HepG2 (cell line): ENCODE measurements at regions not wholly inside any gene's neighbourhood (a gene's known extent, or its start where the extent isn't known, plus 50 kb on each side); places are given as distances from the start of the nearest gene placed in this dataset.

Experiments
- BCL6 ChIP-seq: IDR thresholded peaks from 2 replicates; pipeline ENCODE4 v1.6.1; 2016; ENCODE audit warnings: missing genetic modification reagents, missing compliant biosample characterization
- CREB3 ChIP-seq: sonication (generic); formaldehyde crosslinking; IDR thresholded peaks from 2 replicates; pipeline ENCODE4 v1.5.0; 2020; ENCODE audit warnings: missing genetic modification reagents
- DNMT1 ChIP-seq: sonication (generic); formaldehyde crosslinking; IDR thresholded peaks from 2 replicates; pipeline ENCODE4 v1.5.1; 2020; ENCODE audit warnings: mild to moderate bottlenecking, missing genetic modification reagents
- EHMT2 ChIP-seq: fragments of 200-600 bp; sonication (generic); IDR thresholded peaks from 2 replicates; pipeline ENCODE4 v1.7.0; 2017; ENCODE audit warnings: antibody characterized with exemption, low read depth, low read length, borderline replicate concordance
- HDAC1 ChIP-seq: sonication (generic); formaldehyde crosslinking; IDR thresholded peaks from 2 replicates; pipeline ENCODE4 v1.5.1; 2020; ENCODE audit warnings: mild to moderate bottlenecking, missing genetic modification reagents
- HES4 ChIP-seq: sonication (generic); formaldehyde crosslinking; IDR thresholded peaks from 2 replicates; pipeline ENCODE4 v1.9.0; 2021; ENCODE audit warnings: mild to moderate bottlenecking, missing genetic modification reagents, borderline replicate concordance
- KIAA2018 ChIP-seq: sonication (generic); formaldehyde crosslinking; IDR thresholded peaks from 2 replicates; pipeline ENCODE4 v1.5.0; 2020; ENCODE audit warnings: mild to moderate bottlenecking, missing genetic modification reagents, borderline replicate concordance
- NFE2 ChIP-seq: sonication (generic); formaldehyde crosslinking; IDR thresholded peaks from 2 replicates; pipeline ENCODE4 v1.4.0; 2020; ENCODE audit warnings: missing genetic modification reagents
- TFAP4 ChIP-seq: sonication (generic); IDR thresholded peaks from 2 replicates; pipeline ENCODE4 v1.6.1; 2016; ENCODE audit warnings: low read depth, borderline replicate concordance
- ZBTB21 ChIP-seq: sonication (generic); formaldehyde crosslinking; IDR thresholded peaks from 2 replicates; pipeline ENCODE4 v1.4.0; 2020; ENCODE audit warnings: missing genetic modification reagents
- ZFP82 ChIP-seq: sonication (generic); formaldehyde crosslinking; IDR thresholded peaks from 2 replicates; pipeline ENCODE4 v1.5.1; 2020; ENCODE audit warnings: mild to moderate bottlenecking, missing genetic modification reagents, borderline replicate concordance
- ZMYM2 ChIP-seq: sonication (generic); formaldehyde crosslinking; IDR thresholded peaks from 2 replicates; pipeline ENCODE4 v1.8.0; 2022; ENCODE audit warnings: mild to moderate bottlenecking, missing genetic modification reagents
- ZNF18 ChIP-seq: sonication (generic); formaldehyde crosslinking; IDR thresholded peaks from 2 replicates; pipeline ENCODE4 v1.8.0; 2022; ENCODE audit warnings: mild to moderate bottlenecking, missing genetic modification reagents; ENCODE audit not compliant: insufficient replicate concordance
- ZNF513 ChIP-seq: sonication (generic); formaldehyde crosslinking; conservative IDR thresholded peaks from 2 replicates; pipeline ENCODE4 v1.5.0; 2020; ENCODE audit warnings: missing genetic modification reagents
- ZNF747 ChIP-seq: sonication (generic); formaldehyde crosslinking; IDR thresholded peaks from 2 replicates; pipeline ENCODE4 v1.8.1; 2023; ENCODE audit warnings: missing genetic modification reagents, mild to moderate bottlenecking, borderline replicate concordance
- ZSCAN12 ChIP-seq: sonication (generic); formaldehyde crosslinking; IDR thresholded peaks from 2 replicates; pipeline ENCODE4 v1.9.0; 2021; ENCODE audit warnings: mild to moderate bottlenecking, missing genetic modification reagents

- TF ChIP-seq KIAA2018 (no peak), ZNF513 (CRISPR knock-in tag) (no peak), ZMYM2 (CRISPR knock-in tag) (peak; percentile 81), HES4 (CRISPR knock-in tag) (no peak), ZNF747 (CRISPR knock-in tag) (peak; percentile 87), ZFP82 (CRISPR knock-in tag) (peak; percentile 39; the same call in 1 of the 2 replicates), ZSCAN12 (CRISPR knock-in tag) (no peak; the same call in 1 of the 2 replicates), BCL6 (CRISPR knock-in tag) (peak; percentile 93), NFE2 (no peak), DNMT1 (CRISPR knock-in tag) (no peak), TFAP4 (peak; percentile 84), EHMT2 (peak; percentile 97), ZNF18 (CRISPR knock-in tag) (no peak), CREB3 (CRISPR knock-in tag) (peak; percentile 76; the same call in 1 of the 2 replicates), ZBTB21 (CRISPR knock-in tag) (no peak), HDAC1 (CRISPR knock-in tag) (peak; percentile 94)
Measured at GRCh38 chr6:137723273-137724017, 143.6 kb upstream of the TNFAIP3 start (continued).
